Tibial artery (tissue), 4 donors: ENCODE measurements at regions not wholly inside any gene's neighbourhood (a gene's known extent, or its start where the extent isn't known, plus 50 kb on each side); places are given as distances from the start of the nearest gene placed in this dataset.

Experiments used
- DNase-seq, 2 donors: peaks; one replicate each; pipeline ENCODE4 v3.0.0-alpha.2; 2019
- H3K27ac ChIP-seq, 2 donors: fragments of 200-600 bp; sonication (generic) in 1 of 2; 1 replicate in 1 of 2; 2 replicates in 1 of 2; pipeline ENCODE4 v1.5.1; 2018 to 2019; ENCODE audit warnings: mild to moderate bottlenecking in 1 of 2
- H3K27me3 ChIP-seq, 2 donors: fragments of 200-600 bp; sonication (generic) in 1 of 2; one replicate each; pipeline versions ENCODE4 v1.5.1 to v1.6.0; 2016 to 2019
- H3K36me3 ChIP-seq, 3 donors: fragments of 200-600 bp; sonication (generic) in 2 of 3; one replicate each; pipeline ENCODE4 v1.5.1; 2016 to 2019; ENCODE audit warnings: mild to moderate bottlenecking in 2 of 3
- H3K4me1 ChIP-seq, 4 donors: fragments of 200-600 bp; sonication (generic) in 2 of 4; 1 replicate in 3 of 4; 2 replicates in 1 of 4; pipeline ENCODE4 v1.5.1; 2016 to 2019
- H3K4me3 ChIP-seq, 2 donors: fragments of 200-600 bp; sonication (generic) in 1 of 2; 1 replicate in 1 of 2; 2 replicates in 1 of 2; pipeline ENCODE4 v1.5.1; 2018 to 2019; ENCODE audit warnings: mild to moderate bottlenecking in 2 of 2
- H3K9me3 ChIP-seq, 3 donors: fragments of 200-600 bp; sonication (generic) in 1 of 3; one replicate each; pipeline ENCODE4 v1.5.1; 2016 to 2019
- intact Hi-C: fragments of 100-400 bp; cut with DNase I; formaldehyde crosslinking; loops from one replicate; pipeline ENCODE4 v1.15.0; 2023; ENCODE audit warnings: low total_unique reads
- TF ChIP-seq, protein P1 (sequence below), 2 experiments: fragments of 200-600 bp in 1 of 2; fragments of 450-650 bp in 1 of 2; IDR thresholded peaks; one replicate each; pipeline ENCODE4 v1.5.1; 2017 to 2019; ENCODE audit warnings: antibody characterized with exemption in 2 of 2, mild to moderate bottlenecking in 1 of 2, moderate library complexity in 1 of 2

DNA sequence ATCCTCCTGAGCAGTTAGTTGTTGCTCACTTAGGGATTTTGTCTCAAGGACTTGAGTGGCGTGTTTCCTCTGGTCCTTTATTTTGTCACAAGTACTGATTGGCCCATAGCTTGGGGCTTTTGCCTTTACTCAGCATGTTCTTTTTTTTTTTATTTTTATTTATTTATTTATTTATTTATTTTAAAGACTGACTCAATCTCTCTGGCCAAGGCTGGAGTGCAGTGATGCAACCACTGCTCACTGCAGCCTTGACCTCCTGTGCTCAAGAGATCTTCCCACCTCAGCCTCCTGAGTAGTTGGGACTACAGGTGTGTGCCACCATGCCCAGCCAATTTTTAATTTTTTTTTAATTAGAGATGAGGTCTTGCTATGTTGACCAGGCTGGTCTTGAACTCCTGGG lies 223.9 kb upstream of the TPM1 start:
- Histone ChIP-seq H3K27me3 (no peaks in the 10 kb centered on the region), H3K4me1 (no peaks in the 10 kb centered on the region), H3K27ac (no peak overlapping the region), H3K4me3 (no peak overlapping the region), H3K36me3 (peaks cover 19 to 29% (median 28%) of the 10 kb centered on the region in 3 donors), H3K9me3 (no peaks in the 10 kb centered on the region)
- intact Hi-C loops = no loop called here
- TF ChIP-seq, protein P1, sequence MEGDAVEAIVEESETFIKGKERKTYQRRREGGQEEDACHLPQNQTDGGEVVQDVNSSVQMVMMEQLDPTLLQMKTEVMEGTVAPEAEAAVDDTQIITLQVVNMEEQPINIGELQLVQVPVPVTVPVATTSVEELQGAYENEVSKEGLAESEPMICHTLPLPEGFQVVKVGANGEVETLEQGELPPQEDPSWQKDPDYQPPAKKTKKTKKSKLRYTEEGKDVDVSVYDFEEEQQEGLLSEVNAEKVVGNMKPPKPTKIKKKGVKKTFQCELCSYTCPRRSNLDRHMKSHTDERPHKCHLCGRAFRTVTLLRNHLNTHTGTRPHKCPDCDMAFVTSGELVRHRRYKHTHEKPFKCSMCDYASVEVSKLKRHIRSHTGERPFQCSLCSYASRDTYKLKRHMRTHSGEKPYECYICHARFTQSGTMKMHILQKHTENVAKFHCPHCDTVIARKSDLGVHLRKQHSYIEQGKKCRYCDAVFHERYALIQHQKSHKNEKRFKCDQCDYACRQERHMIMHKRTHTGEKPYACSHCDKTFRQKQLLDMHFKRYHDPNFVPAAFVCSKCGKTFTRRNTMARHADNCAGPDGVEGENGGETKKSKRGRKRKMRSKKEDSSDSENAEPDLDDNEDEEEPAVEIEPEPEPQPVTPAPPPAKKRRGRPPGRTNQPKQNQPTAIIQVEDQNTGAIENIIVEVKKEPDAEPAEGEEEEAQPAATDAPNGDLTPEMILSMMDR (IDR thresholded peaks at IDR 0.05) = no peak
- DNase-seq = no peak

DNA sequence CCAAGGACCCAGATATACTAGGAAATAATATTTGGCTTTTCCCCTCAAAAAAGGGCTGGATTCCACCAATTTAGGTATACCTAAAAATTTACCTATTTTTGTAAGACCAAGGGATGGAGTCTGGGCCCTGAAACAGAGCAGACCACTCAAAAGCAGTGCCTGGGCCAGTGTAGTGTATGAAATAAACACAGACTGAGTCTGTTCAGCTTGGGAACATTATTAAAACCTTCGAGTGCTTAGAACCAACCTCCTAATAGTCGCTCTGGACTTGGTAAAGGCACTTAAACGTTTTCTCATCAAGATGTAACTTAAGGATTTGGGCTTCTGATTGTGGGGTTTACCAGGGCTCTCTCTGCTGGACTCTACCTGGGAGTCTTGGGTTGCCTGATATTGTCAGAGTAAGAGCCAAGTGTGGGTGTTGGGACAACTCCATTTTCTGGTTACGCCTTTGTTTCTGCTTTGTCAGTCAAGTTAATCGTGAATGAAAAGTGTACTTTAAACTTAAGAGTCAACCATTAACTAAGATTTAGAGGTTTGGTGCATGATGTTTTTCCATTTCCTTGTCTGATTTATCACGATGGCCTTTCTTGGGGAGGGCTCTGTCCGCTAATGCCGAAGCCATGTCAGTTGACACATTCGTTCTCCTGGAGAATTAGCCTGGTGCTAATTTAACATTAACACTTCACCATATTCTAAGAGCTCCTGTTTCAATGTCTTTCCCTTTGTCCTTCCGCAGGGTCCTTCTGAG lies 221.0 kb upstream of the TPM1 start:
- TF ChIP-seq, protein P1 (IDR thresholded peaks at IDR 0.05) = no peak
- intact Hi-C loops = no loop called here
- no peaks in the 10 kb centered on the region for H3K27me3 ChIP-seq
- no peaks in the 10 kb centered on the region for H3K9me3 ChIP-seq
- no peak for DNase-seq
- peaks cover 19 to 29% (median 28%) of the 10 kb centered on the region in 3 donors for H3K36me3 ChIP-seq
- no peak overlapping the region for H3K4me3 ChIP-seq
- no peak overlapping the region for H3K27ac ChIP-seq
- no peaks in the 10 kb centered on the region for H3K4me1 ChIP-seq

DNA sequence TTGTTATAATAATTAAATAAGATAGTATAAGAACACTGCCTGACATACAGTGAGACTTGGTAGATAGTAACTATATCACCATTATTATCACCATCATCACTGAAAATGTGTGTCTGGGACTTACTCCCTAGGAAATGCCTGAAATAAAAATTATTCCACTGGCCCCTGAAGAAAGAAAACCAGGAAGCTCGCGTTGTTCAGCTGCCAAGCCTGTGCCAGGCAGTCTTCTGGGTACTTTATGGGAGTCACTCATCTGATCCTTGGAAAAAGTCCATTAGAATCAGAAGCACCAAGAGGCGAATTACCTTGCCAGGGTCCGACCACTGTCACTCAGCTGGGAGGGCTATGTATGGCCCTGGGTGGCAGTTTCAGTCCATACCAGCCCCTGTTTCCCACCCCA lies 220.3 kb upstream of the TPM1 start:
- Histone ChIP-seq H3K36me3 (peaks cover 19 to 29% (median 28%) of the 10 kb centered on the region in 3 donors), H3K4me3 (no peak overlapping the region), H3K9me3 (no peaks in the 10 kb centered on the region), H3K4me1 (no peaks in the 10 kb centered on the region), H3K27me3 (no peaks in the 10 kb centered on the region), H3K27ac (no peak overlapping the region)
- intact Hi-C loops = no loop called here
- TF ChIP-seq, protein P1 (IDR thresholded peaks at IDR 0.05) = no peak
- no peak for DNase-seq

DNA sequence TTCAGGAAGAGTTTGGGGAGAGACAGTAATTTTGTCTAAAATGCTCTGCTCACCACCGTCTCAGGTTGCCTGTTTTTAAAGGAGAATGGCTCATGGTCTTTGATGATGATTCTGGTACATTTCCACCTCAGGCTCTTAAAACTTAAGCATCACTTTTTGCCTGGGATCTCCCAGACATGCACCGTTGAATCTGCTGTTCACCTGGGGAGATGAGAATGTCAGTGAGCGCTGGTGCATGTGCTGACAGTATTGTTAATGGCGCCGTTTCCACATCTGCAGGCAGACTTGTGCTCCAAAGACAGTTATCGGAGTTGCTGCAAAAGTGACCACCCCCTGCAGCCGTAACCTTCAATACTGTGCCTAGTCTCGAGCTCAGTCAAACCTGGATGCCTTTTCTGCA lies 219.0 kb upstream of the TPM1 start:
- no peak overlapping the region for H3K27ac ChIP-seq
- no peak for DNase-seq
- intact Hi-C loops = no loop called here
- H3K27me3 ChIP-seq = no peaks in the 10 kb centered on the region
- peaks cover 19 to 29% (median 28%) of the 10 kb centered on the region in 3 donors for H3K36me3 ChIP-seq
- no peak overlapping the region for H3K4me3 ChIP-seq
- H3K4me1 ChIP-seq = no peaks in the 10 kb centered on the region
- TF ChIP-seq, protein P1 (IDR thresholded peaks at IDR 0.05) = no peak
- H3K9me3 ChIP-seq = no peaks in the 10 kb centered on the region

DNA sequence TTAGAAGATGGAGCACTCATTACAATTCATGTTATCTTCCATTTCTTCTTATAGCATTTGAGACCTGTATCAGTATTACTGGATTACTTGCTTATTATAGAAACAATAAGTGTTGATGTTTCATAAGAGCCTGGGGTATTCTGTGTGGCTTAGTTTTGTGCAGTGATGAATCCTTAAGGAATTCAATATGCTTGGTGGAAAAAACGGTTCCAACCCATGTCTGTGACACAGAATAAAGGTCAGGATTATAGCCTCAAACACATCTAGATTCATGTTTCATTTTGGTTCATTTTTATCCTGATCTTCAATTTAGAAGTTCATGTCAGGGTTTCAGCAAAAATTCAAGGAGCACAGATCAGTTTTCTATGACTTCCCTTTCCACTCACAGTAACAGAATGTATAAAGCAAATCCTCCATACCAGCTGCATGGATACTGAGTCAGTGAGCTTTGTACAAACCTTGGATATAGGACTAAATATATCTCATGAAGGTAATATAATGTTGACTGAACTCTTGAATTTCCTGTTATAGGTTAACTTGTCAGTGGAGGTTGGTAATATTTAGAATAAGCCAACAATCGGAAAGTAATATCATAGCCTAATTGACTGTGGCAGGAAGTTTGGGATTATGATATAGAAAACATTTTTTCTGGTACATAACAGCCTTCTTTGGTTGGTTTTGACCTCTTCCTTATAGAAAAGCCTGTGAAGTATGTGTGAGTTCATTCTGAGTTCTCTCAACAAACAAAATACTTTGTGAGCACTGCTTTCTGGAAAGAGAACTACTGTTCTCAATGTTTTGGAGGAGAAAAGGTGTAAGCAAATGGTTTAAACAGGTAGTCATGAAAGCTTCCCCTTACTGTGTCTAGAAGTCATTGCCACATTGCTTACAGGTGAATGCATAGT lies 218.2 kb upstream of the TPM1 start:
- Histone ChIP-seq H3K27ac (no peak overlapping the region), H3K36me3 (peaks cover 13 to 29% (median 24%) of the 10 kb centered on the region in 3 donors), H3K9me3 (no peaks in the 10 kb centered on the region), H3K4me3 (no peak overlapping the region), H3K4me1 (no peaks in the 10 kb centered on the region), H3K27me3 (no peaks in the 10 kb centered on the region)
- TF ChIP-seq, protein P1 (IDR thresholded peaks at IDR 0.05) = no peak
- intact Hi-C loops = no loop called here
- DNase-seq = no peak
